GM12873 (cell line): ENCODE measurements at regions not wholly inside any gene's neighbourhood (a gene's known extent, or its start where the extent isn't known, plus 50 kb on each side); places are given as distances from the start of the nearest gene placed in this dataset.

Source experiments
- CTCF ChIP-seq: IDR thresholded peaks from 2 replicates; pipeline ENCODE4 v1.5.1; 2012; ENCODE audit warnings: low read depth, mild to moderate bottlenecking, moderate library complexity, low read length, control low read depth; ENCODE audit not compliant: insufficient read depth; ENCODE audit errors: missing control alignments

- no peak for TF ChIP-seq CTCF
These were observed 114.0 kb upstream of the NEDD9 start for GRCh38 chr6:11346516-11346915.

- no peak for TF ChIP-seq CTCF
These were observed 113.1 kb upstream of the NEDD9 start for GRCh38 chr6:11345536-11345935.

DNA sequence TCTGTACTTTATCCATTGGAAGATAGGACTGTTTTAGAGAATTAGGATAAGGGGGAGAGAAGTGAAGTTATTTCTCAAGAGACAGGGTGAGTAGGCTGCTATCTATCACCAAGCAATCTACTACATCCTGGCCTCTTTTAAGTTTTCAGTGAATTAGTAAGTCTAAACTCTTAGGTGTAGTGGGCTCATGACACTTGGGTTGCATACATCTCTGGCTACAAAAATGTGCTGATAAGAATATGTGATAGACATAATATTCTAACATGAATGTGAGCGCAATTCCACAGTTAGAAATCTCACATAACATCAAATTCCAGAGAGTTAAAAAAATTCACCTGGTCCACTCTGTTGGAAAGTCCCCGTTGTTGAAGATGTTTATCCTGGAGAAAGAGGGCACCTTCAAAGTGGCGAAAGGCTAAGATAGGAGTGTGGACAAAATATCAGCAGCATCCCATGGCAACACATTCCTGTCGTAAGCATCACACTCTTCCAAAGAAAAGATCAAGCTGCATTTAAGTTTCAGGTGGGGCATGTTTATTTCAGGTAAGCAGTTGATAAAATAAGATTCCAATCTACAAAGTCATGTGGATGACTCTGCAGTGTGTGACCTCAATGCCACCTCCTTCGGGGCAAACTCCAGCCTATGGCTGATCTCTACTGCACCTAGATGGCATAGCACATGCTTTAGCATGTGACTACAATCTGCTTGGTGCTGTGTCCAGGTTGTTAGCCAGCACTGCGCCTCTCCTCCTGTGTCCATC lies 111.7 kb upstream of the NEDD9 start:
- TF ChIP-seq CTCF: no peak

GRCh38 chr6:11341867-11342266 lies 109.4 kb upstream of the NEDD9 start:
- TF ChIP-seq CTCF: no peak

DNA sequence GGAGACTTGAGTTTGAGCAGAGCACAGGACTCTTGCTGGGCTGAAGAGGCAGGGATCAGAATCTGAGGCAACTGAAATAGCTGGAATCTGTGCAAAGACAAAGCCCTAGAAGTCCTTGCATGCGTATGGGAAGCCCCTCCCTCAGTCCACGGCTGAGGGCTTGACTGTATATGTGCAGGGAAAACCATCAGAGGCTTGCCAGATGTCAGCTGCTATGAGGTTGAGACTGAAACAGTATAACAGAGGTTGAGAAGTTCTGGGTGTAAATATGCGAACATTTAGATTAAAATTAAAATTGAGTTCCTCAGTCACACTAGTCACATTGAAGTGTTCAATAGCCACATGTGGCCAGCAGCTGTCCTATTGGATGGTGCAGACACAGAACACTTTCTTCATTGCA lies 108.8 kb upstream of the NEDD9 start:
- no peak for TF ChIP-seq CTCF

DNA sequence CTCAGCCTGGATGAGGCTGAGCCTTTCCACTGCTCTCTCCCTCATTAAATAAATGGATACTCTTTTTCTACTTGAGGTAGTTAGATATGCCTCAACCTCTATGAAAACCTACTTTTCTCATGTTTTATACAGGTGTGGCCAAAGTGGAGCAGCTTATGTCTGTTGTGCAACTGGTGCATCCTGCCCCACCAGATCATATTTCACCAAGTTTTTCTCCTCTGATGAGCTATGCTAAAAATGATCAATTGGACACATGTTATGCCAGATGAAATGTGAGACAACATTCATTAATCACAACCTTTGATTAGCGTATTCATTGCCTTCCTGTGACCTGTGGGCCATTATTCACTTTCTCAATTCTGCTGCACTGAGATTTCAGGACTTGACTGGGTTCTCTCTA lies 106.9 kb upstream of the NEDD9 start:
- TF ChIP-seq CTCF: no peak

- no peak for TF ChIP-seq CTCF
These were observed 104.8 kb upstream of the NEDD9 start for GRCh38 chr6:11337306-11337705.
